HCT116 (cell line): ENCODE measurements at regions not wholly inside any gene's neighbourhood (a gene's known extent, or its start where the extent isn't known, plus 50 kb on each side); places are given as distances from the start of the nearest gene placed in this dataset.

Experiments used
- ATAC-seq: fragments of 200-7000 bp; cut with Tn5 transposase; 2 replicates; pipeline ENCODE4 v1.9.1; 2020; ENCODE audit warnings: mild to moderate bottlenecking, moderate library complexity
- BruUV-seq: library from RNA; stranded (reverse); fragments of 400-500 nt; replicated peaks from 2 replicates; lab custom pipeline; 2021; lab: Mats Ljungman, UMichigan
- CTCF ChIA-PET: fragments of 300-600 bp; sonication (Branson Sonifier 250); formaldehyde crosslinking; loops from one replicate; lab custom pipeline; 2021; ENCODE audit warnings: antibody characterized with exemption; lab: Charles Lee
- POLR2A ChIA-PET: fragments of 300-600, 350-600 bp; sonication (Branson Sonifier 250); formaldehyde crosslinking; loops from one replicate; lab custom pipeline; 2021; ENCODE audit warnings: antibody characterized with exemption; lab: Charles Lee
- RAD21 ChIA-PET, 2 experiments: fragments of 300-600 bp; sonication (Branson Sonifier 250); formaldehyde crosslinking; loops; one replicate each; lab custom pipeline; 2023; ENCODE audit warnings: low total read pairs in 2 of 2; ENCODE audit not compliant: uncharacterized antibody in 2 of 2, unreplicated experiment in 2 of 2, low non-redundant PET in 1 of 2; lab: Charles Lee
- DNase-seq: peaks from one replicate; pipeline ENCODE4 v3.0.0-alpha.2; 2010; ENCODE audit warnings: low read depth, low spot score
- H2AFZ ChIP-seq: fragments of 200-600 bp; shearing (Covaris generic), sonication (generic); 2 replicates; pipeline ENCODE4 v1.6.1; 2017; ENCODE audit warnings: low read depth, mixed run types, mixed read lengths, antibody characterized with exemption, low read length; ENCODE audit not compliant: poor library complexity, severe bottlenecking
- H3K27ac ChIP-seq: 2 replicates; pipeline ENCODE4 v1.5.1; 2012; ENCODE audit warnings: low read depth, low read length
- H3K27me3 ChIP-seq: fragments of 200-600 bp; sonication (generic); 2 replicates; pipeline ENCODE4 v1.6.1; 2016; ENCODE audit warnings: mixed run types, low read length, mixed read lengths; ENCODE audit not compliant: insufficient read depth
- H3K36me3 ChIP-seq, 2 experiments: fragments of 200-500 bp in 1 of 2; fragments of 200-600 bp in 1 of 2; sonication (Bioruptor generic) in 1 of 2; sonication (generic) in 1 of 2; 2 replicates each; pipeline versions ENCODE4 v1.5.1 to v1.6.1; 2014 to 2016; ENCODE audit warnings: low read length in 2 of 2, inconsistent platforms in 1 of 2, mixed read lengths in 1 of 2, mixed run types in 1 of 2; ENCODE audit not compliant: insufficient read depth in 2 of 2, control insufficient read depth in 1 of 2
- H3K4me1 ChIP-seq, 2 experiments: fragments of 200-600 bp in 1 of 2; sonication (generic) in 1 of 2; 2 replicates each; pipeline versions ENCODE4 v1.5.1 to v1.6.1; 2012 to 2017; ENCODE audit warnings: low read length in 2 of 2, inconsistent platforms in 1 of 2, mild to moderate bottlenecking in 1 of 2, mixed read lengths in 1 of 2, mixed run types in 1 of 2, moderate library complexity in 1 of 2; ENCODE audit not compliant: insufficient read depth in 2 of 2, control insufficient read depth in 1 of 2
- H3K4me2 ChIP-seq: fragments of 200-600 bp; sonication (generic); 2 replicates; pipeline ENCODE4 v1.6.1; 2017; ENCODE audit warnings: mixed run types, low read length, mixed read lengths
- H3K4me3 ChIP-seq, 2 experiments: fragments of 200-600 bp in 1 of 2; sonication (generic) in 1 of 2; replicated peaks in 1 of 2; 2 replicates each; pipeline ENCODE4 v1.5.1; 2011 to 2016; ENCODE audit warnings: low read length in 2 of 2, control low read depth in 1 of 2, low read depth in 1 of 2, mild to moderate bottlenecking in 1 of 2, mixed read lengths in 1 of 2, mixed run types in 1 of 2
- H3K79me2 ChIP-seq: fragments of 200-600 bp; sonication (generic); 2 replicates; pipeline ENCODE4 v1.6.1; 2017; ENCODE audit warnings: mild to moderate bottlenecking, mixed run types, low read length, moderate library complexity, mixed read lengths; ENCODE audit not compliant: insufficient read depth
- H3K9ac ChIP-seq: fragments of 200-600 bp; sonication (generic); 2 replicates; pipeline ENCODE4 v1.6.1; 2016; ENCODE audit warnings: low read length, mixed read lengths
- H3K9me2 ChIP-seq: fragments of 200-600 bp; sonication (generic), shearing (Covaris generic); 2 replicates; pipeline ENCODE4 v1.6.1; 2017; ENCODE audit warnings: mixed run types, mild to moderate bottlenecking, moderate library complexity; ENCODE audit not compliant: insufficient read depth
- H3K9me3 ChIP-seq, 2 experiments: fragments of 200-500 bp in 1 of 2; fragments of 200-600 bp in 1 of 2; sonication (Bioruptor generic) in 1 of 2; sonication (generic) in 1 of 2; 2 replicates each; pipeline ENCODE4 v1.6.1; 2014 to 2017; ENCODE audit warnings: low read length in 2 of 2, mixed read lengths in 2 of 2, inconsistent platforms in 1 of 2, low read depth in 1 of 2, mild to moderate bottlenecking in 1 of 2, mixed run types in 1 of 2, moderate library complexity in 1 of 2; ENCODE audit not compliant: control insufficient read depth in 1 of 2, insufficient read depth in 1 of 2
- H4K20me1 ChIP-seq: fragments of 200-600 bp; sonication (generic), shearing (Covaris generic); 2 replicates; pipeline ENCODE4 v1.6.1; 2017; ENCODE audit warnings: mixed run types, mild to moderate bottlenecking, moderate library complexity; ENCODE audit not compliant: insufficient read depth
- ATF3 ChIP-seq: IDR thresholded peaks from 2 replicates; pipeline ENCODE4 v1.6.1; 2012
- CBX3 ChIP-seq: IDR thresholded peaks from 2 replicates; pipeline ENCODE4 v1.6.1; 2012; ENCODE audit warnings: low read depth
- CEBPB ChIP-seq: IDR thresholded peaks from 2 replicates; pipeline ENCODE4 v1.6.1; 2012; ENCODE audit warnings: low read depth
- EGR1 ChIP-seq: IDR thresholded peaks from 2 replicates; pipeline ENCODE4 v1.6.1; 2012; ENCODE audit warnings: low read depth
- ELF1 ChIP-seq: IDR thresholded peaks from 2 replicates; pipeline ENCODE4 v1.6.1; 2012; ENCODE audit warnings: low read depth, borderline replicate concordance
- EZH2phosphoT487 ChIP-seq: fragments of 200-600 bp; IDR thresholded peaks from 2 replicates; pipeline ENCODE4 v1.6.1; 2018; ENCODE audit warnings: antibody characterized with exemption, borderline replicate concordance
- FOSL1 ChIP-seq: IDR thresholded peaks from 2 replicates; pipeline ENCODE4 v1.6.1; 2012; ENCODE audit warnings: low read depth
- JUND ChIP-seq: IDR thresholded peaks from 2 replicates; pipeline ENCODE4 v1.6.1; 2012
- MAX ChIP-seq: IDR thresholded peaks from 2 replicates; pipeline ENCODE4 v1.6.1; 2012
- POLR2A ChIP-seq: IDR thresholded peaks from 2 replicates; pipeline ENCODE4 v1.7.0; 2011; ENCODE audit warnings: borderline replicate concordance; ENCODE audit not compliant: insufficient read depth, insufficient read length; ENCODE audit errors: extremely low read depth
- POLR2AphosphoS5 ChIP-seq: IDR thresholded peaks from 2 replicates; pipeline ENCODE4 v1.6.1; 2011; ENCODE audit warnings: mild to moderate bottlenecking, low read depth, low read length, moderate library complexity
- RAD21 ChIP-seq: IDR thresholded peaks from 2 replicates; pipeline ENCODE4 v1.6.1; 2012; ENCODE audit warnings: low read depth, mild to moderate bottlenecking
- REST ChIP-seq: IDR thresholded peaks from 2 replicates; pipeline ENCODE4 v1.6.1; 2012; ENCODE audit warnings: low read depth
- SIN3A ChIP-seq: IDR thresholded peaks from 2 replicates; pipeline ENCODE4 v1.6.1; 2012; ENCODE audit warnings: low read depth
- SP1 ChIP-seq: IDR thresholded peaks from 2 replicates; pipeline ENCODE4 v1.6.1; 2012; ENCODE audit warnings: low read depth
- SRF ChIP-seq: IDR thresholded peaks from 2 replicates; pipeline ENCODE4 v1.6.1; 2012; ENCODE audit warnings: low read depth
- YY1 ChIP-seq: IDR thresholded peaks from 2 replicates; pipeline ENCODE4 v1.6.1; 2011; ENCODE audit warnings: low read length, low read depth, moderate library complexity, mild to moderate bottlenecking; ENCODE audit not compliant: insufficient replicate concordance; ENCODE audit errors: extremely low read depth
- ZFX ChIP-seq: fragments of 450-650 bp; IDR thresholded peaks from 2 replicates; pipeline ENCODE4 v1.6.1; 2017
- ZNF274 ChIP-seq: fragments of 200-500 bp; sonication (Bioruptor generic); IDR thresholded peaks from 2 replicates; pipeline ENCODE4 v1.6.1; 2014; ENCODE audit warnings: mild to moderate bottlenecking, low read depth, low read length, inconsistent platforms
- intact Hi-C: fragments of 100-400 bp; cut with micrococcal nuclease; formaldehyde crosslinking; loops from 2 replicates; pipeline ENCODE4 v1.10.0; 2022

- ChIA-PET RAD21 (no interaction called here), POLR2A (no interaction called here), CTCF (no interaction called here)
- no peak for DNase-seq
- no peak for ATAC-seq
- H3K4me1 ChIP-seq, result no peaks in the 10 kb centered on the region
- no peaks in the 10 kb centered on the region for H3K79me2 ChIP-seq
- H3K36me3 ChIP-seq, result no peaks in the 10 kb centered on the region; a peak in 1 of 4 replicates
- H2AFZ ChIP-seq, result no peak overlapping the region
- no peak overlapping the region for H3K27ac ChIP-seq
- no peak overlapping the region for H3K4me3 ChIP-seq
- no peaks in the 10 kb centered on the region for H3K27me3 ChIP-seq
- intact Hi-C loops, result no loop called here
- H3K9me2 ChIP-seq, result no peaks in the 10 kb centered on the region
- H3K9me3 ChIP-seq, result peaks cover 12 to 43% of the 10 kb centered on the region in 2 experiments; a peak in 2 of 4 replicates
- TF ChIP-seq SRF, result no peak
- TF ChIP-seq YY1, result no peak
- no peak for TF ChIP-seq EZH2phosphoT487
- TF ChIP-seq CEBPB, result no peak
- no peak for TF ChIP-seq ZFX
- TF ChIP-seq CBX3, result no peak
- TF ChIP-seq, all 23 proteins: peak for 0
- Histone ChIP-seq H4K20me1 (no peaks in the 10 kb centered on the region), H3K4me2 (no peak overlapping the region), H3K9ac (no peak overlapping the region)
- no TSS peak for BruUV-seq
Observed at GRCh38 chr21:28280611-28281010, 712.1 kb downstream of the LTN1 start.

- ChIA-PET RAD21 (no interaction called here), POLR2A (no interaction called here), CTCF (no interaction called here)
- H3K79me2 ChIP-seq, result no peaks in the 10 kb centered on the region
- H3K9me2 ChIP-seq, result no peaks in the 10 kb centered on the region
- DNase-seq (no peak), ATAC-seq (no peak)
- H3K4me1 ChIP-seq, result no peaks in the 10 kb centered on the region
- no TSS peak for BruUV-seq
- H3K27me3 ChIP-seq, result no peaks in the 10 kb centered on the region
- TF ChIP-seq ATF3, result no peak
- no peak for TF ChIP-seq EGR1
- TF ChIP-seq FOSL1, result no peak
- no peak for TF ChIP-seq ZNF274
- TF ChIP-seq ELF1, result no peak
- TF ChIP-seq SP1, result no peak
- TF ChIP-seq SIN3A, result no peak
- no peak for TF ChIP-seq POLR2A
- no peak for TF ChIP-seq POLR2AphosphoS5
- no peak for TF ChIP-seq JUND
- no peak for TF ChIP-seq MAX
- no peak for TF ChIP-seq REST
- no peak for TF ChIP-seq CEBPB
- TF ChIP-seq YY1, result no peak
- no peak for TF ChIP-seq EZH2phosphoT487
- no peak for TF ChIP-seq RAD21
- TF ChIP-seq CBX3, result no peak
- H3K9me3 ChIP-seq, result peaks cover 19 to 42% of the 10 kb centered on the region in 2 experiments; a peak in 2 of 4 replicates
- no peaks in the 10 kb centered on the region for H4K20me1 ChIP-seq
- no peak overlapping the region for H3K9ac ChIP-seq
- no peak overlapping the region for H3K4me3 ChIP-seq
- no peak overlapping the region for H3K27ac ChIP-seq
- no peak overlapping the region for H2AFZ ChIP-seq
- intact Hi-C loops, result no loop called here
- H3K36me3 ChIP-seq, result no peaks in the 10 kb centered on the region
- H3K4me2 ChIP-seq, result no peak overlapping the region
Observed at GRCh38 chr21:28277324-28277723, 715.4 kb downstream of the LTN1 start.
